ENCODE measurements at regions not wholly inside any gene's neighbourhood (a gene's known extent, or its start where the extent isn't known, plus 50 kb on each side); places are given as distances from the start of the nearest gene placed in this dataset.

DNA sequence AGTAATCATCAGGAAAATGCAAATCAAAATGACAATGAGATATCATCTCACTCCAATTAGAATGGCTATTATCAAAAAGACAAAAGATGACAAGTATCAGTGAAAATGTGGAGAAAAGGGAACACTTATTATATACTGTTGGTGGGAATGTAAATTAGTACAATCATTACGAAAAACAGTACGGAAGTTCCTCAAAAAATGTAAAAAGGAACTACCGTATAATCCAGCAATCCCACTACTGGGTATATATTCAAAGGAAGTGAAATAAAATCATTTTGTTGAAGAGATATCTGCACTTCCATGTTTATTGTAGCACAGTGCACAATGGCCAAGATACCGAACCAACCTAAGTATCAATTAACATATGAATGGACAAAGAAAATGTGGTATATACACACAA is 52.4 kb upstream of the TEX51 start:
- ATAC-seq: no peak
- TF ChIP-seq, protein P1, sequence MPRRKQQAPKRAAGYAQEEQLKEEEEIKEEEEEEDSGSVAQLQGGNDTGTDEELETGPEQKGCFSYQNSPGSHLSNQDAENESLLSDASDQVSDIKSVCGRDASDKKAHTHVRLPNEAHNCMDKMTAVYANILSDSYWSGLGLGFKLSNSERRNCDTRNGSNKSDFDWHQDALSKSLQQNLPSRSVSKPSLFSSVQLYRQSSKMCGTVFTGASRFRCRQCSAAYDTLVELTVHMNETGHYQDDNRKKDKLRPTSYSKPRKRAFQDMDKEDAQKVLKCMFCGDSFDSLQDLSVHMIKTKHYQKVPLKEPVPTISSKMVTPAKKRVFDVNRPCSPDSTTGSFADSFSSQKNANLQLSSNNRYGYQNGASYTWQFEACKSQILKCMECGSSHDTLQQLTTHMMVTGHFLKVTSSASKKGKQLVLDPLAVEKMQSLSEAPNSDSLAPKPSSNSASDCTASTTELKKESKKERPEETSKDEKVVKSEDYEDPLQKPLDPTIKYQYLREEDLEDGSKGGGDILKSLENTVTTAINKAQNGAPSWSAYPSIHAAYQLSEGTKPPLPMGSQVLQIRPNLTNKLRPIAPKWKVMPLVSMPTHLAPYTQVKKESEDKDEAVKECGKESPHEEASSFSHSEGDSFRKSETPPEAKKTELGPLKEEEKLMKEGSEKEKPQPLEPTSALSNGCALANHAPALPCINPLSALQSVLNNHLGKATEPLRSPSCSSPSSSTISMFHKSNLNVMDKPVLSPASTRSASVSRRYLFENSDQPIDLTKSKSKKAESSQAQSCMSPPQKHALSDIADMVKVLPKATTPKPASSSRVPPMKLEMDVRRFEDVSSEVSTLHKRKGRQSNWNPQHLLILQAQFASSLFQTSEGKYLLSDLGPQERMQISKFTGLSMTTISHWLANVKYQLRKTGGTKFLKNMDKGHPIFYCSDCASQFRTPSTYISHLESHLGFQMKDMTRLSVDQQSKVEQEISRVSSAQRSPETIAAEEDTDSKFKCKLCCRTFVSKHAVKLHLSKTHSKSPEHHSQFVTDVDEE (CRISPR knock-in tag; IDR thresholded peaks at IDR 0.05): no peak
- TF ChIP-seq ZNF565 (CRISPR knock-in tag; conservative IDR thresholded peaks at IDR 0.05; ENCODE audit: low read depth) (no peak), ESRRG (CRISPR knock-in tag; IDR thresholded peaks at IDR 0.05) (no peak)
